ENCODE measurements at regions not wholly inside any gene's neighbourhood (a gene's known extent, or its start where the extent isn't known, plus 50 kb on each side); places are given as distances from the start of the nearest gene placed in this dataset.

DNA sequence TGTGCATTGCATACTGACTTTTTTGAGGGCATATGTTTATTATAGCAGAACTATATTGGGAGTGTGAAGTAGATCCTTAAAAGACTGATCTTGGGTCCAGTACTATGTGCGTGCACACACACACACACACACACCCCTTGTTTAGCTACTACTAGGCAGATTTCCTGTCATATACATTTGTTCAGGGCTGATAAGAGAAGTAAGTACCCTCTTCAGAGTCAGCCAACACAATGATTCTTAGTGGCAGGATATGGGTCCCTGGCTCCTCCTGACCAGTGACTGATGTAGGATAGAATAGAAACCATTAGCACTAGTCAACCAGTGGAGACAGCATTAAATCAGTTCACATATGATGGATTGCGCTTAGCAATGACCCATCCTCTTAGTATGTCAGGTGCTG lies 76.2 kb upstream of the MIER3 start:
- H3K4me1 Mint-ChIP-seq (ENCODE audit: insufficient read depth, unreplicated experiment), result peaks cover 19% of the 10 kb centered on the region
- no peak overlapping the region for H3K4me3 Mint-ChIP-seq (ENCODE audit: unreplicated experiment)
- BruUV-seq (replicated peaks), result no TSS peak
- no peak for DNase-seq (ENCODE audit: unreplicated experiment)
- ChIA-PET CTCF (interaction anchor here (0.6 kb wide), 1 partner anchor 39 kb away, joined by 4 read pairs; no protein-coding TSS in a partner anchor), POLR2A (no interaction called here)
- H3K27ac Mint-ChIP-seq (ENCODE audit: low read depth, unreplicated experiment), result no peak overlapping the region
- H3K9me3 Mint-ChIP-seq (ENCODE audit: unreplicated experiment), result no peaks in the 10 kb centered on the region
- intact Hi-C loops (cut with micrococcal nuclease), result no loop called here
- H3K36me3 Mint-ChIP-seq (ENCODE audit: insufficient read depth, unreplicated experiment), result no peaks in the 10 kb centered on the region
- H3K27me3 Mint-ChIP-seq (ENCODE audit: insufficient read depth, unreplicated experiment), result peaks cover 11% of the 10 kb centered on the region
- TF ChIP-seq, protein P1, sequence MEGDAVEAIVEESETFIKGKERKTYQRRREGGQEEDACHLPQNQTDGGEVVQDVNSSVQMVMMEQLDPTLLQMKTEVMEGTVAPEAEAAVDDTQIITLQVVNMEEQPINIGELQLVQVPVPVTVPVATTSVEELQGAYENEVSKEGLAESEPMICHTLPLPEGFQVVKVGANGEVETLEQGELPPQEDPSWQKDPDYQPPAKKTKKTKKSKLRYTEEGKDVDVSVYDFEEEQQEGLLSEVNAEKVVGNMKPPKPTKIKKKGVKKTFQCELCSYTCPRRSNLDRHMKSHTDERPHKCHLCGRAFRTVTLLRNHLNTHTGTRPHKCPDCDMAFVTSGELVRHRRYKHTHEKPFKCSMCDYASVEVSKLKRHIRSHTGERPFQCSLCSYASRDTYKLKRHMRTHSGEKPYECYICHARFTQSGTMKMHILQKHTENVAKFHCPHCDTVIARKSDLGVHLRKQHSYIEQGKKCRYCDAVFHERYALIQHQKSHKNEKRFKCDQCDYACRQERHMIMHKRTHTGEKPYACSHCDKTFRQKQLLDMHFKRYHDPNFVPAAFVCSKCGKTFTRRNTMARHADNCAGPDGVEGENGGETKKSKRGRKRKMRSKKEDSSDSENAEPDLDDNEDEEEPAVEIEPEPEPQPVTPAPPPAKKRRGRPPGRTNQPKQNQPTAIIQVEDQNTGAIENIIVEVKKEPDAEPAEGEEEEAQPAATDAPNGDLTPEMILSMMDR (IDR thresholded peaks at IDR 0.05; ENCODE audit: unreplicated experiment), result no peak

DNA sequence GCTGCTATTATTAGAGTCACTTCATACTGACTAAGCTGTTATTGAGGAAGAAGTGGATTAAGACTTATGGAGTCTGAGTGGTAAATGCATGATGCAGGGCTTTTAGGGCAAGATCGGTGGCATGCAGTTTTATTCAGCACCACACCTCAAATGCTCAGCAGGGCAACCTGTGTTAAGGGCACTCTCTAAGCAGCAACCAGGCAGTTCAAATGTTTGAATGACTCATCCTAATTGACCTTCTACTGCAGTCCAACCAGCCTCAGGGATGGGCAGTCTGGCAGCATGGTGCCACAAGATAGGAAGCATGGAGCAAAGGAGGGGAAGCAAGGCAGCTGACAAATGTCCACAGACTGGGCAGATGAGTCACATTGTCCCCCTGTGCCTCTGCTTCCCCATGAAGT lies 80.2 kb upstream of the MIER3 start:
- Mint-ChIP-seq H3K9me3 (ENCODE audit: unreplicated experiment) (no peaks in the 10 kb centered on the region), H3K36me3 (ENCODE audit: insufficient read depth, unreplicated experiment) (no peaks in the 10 kb centered on the region), H3K4me1 (ENCODE audit: insufficient read depth, unreplicated experiment) (peaks cover 24% of the 10 kb centered on the region), H3K27me3 (ENCODE audit: insufficient read depth, unreplicated experiment) (peaks cover 11% of the 10 kb centered on the region), H3K4me3 (ENCODE audit: unreplicated experiment) (no peak overlapping the region), H3K27ac (ENCODE audit: low read depth, unreplicated experiment) (no peak overlapping the region)
- no TSS peak for BruUV-seq (replicated peaks)
- ChIA-PET POLR2A (interaction anchor here (1.3 kb wide), 1 partner anchor 122 kb away, joined by 3 read pairs; no protein-coding TSS in a partner anchor), CTCF (interaction anchor here (0.6 kb wide), 1 partner anchor 35 kb away, joined by 3 read pairs; no protein-coding TSS in a partner anchor)
- peak; percentile 61 for DNase-seq (ENCODE audit: unreplicated experiment)
- intact Hi-C loops (cut with micrococcal nuclease), result no loop called here
- TF ChIP-seq, protein P1 (IDR thresholded peaks at IDR 0.05; ENCODE audit: unreplicated experiment), result no peak

- DNase-seq (ENCODE audit: unreplicated experiment), result peak; percentile 84
- Mint-ChIP-seq H3K9me3 (ENCODE audit: unreplicated experiment) (no peaks in the 10 kb centered on the region), H3K27ac (ENCODE audit: low read depth, unreplicated experiment) (no peak overlapping the region), H3K27me3 (ENCODE audit: insufficient read depth, unreplicated experiment) (peaks cover 11% of the 10 kb centered on the region), H3K4me3 (ENCODE audit: unreplicated experiment) (no peak overlapping the region), H3K4me1 (ENCODE audit: insufficient read depth, unreplicated experiment) (peaks cover 24% of the 10 kb centered on the region), H3K36me3 (ENCODE audit: insufficient read depth, unreplicated experiment) (no peaks in the 10 kb centered on the region)
- intact Hi-C loops (cut with micrococcal nuclease), result no loop called here
- BruUV-seq (replicated peaks), result no TSS peak
- CTCF ChIA-PET, result interaction anchor here (0.6 kb wide), 1 partner anchor 1053 kb away, joined by 3 read pairs; no protein-coding TSS in a partner anchor
- POLR2A ChIA-PET, result interaction anchor here (0.9 kb wide), 1 partner anchor 187 kb away, joined by 3 read pairs; no protein-coding TSS in a partner anchor
- TF ChIP-seq, protein P1 (IDR thresholded peaks at IDR 0.05; ENCODE audit: unreplicated experiment), result no peak
These were observed 81.2 kb upstream of the MIER3 start for GRCh38 chr5:57033103-57033502.

DNA sequence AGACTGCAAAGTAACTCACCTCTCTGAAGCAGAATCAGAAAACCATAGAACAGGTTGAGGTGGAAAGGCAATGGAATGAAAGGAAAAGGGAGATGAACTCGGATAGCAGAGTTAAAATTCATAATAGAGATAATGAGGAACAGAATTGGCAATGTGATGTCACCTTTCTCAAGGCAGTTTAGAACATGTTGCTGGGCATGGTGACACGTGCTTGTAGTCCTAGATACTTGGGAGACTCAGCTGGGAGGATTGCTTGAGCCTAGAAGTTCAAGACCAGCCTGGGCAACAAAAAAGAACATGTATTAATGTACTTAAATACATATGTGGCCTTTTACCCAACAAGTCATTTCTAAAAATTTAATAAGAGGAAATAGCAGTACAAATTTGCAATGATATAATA lies 81.6 kb upstream of the MIER3 start:
- no peak overlapping the region for H3K27ac Mint-ChIP-seq (ENCODE audit: low read depth, unreplicated experiment)
- H3K4me1 Mint-ChIP-seq (ENCODE audit: insufficient read depth, unreplicated experiment), result peaks cover 24% of the 10 kb centered on the region
- no TSS peak for BruUV-seq (replicated peaks)
- peak; percentile 1 for DNase-seq (ENCODE audit: unreplicated experiment)
- TF ChIP-seq, protein P1 (IDR thresholded peaks at IDR 0.05; ENCODE audit: unreplicated experiment), result no peak
- CTCF ChIA-PET, result no interaction called here
- H3K36me3 Mint-ChIP-seq (ENCODE audit: insufficient read depth, unreplicated experiment), result no peaks in the 10 kb centered on the region
- no peaks in the 10 kb centered on the region for H3K9me3 Mint-ChIP-seq (ENCODE audit: unreplicated experiment)
- no peak overlapping the region for H3K4me3 Mint-ChIP-seq (ENCODE audit: unreplicated experiment)
- intact Hi-C loops (cut with micrococcal nuclease), result no loop called here
- peaks cover 11% of the 10 kb centered on the region for H3K27me3 Mint-ChIP-seq (ENCODE audit: insufficient read depth, unreplicated experiment)
- POLR2A ChIA-PET, result interaction anchor here (0.9 kb wide), 1 partner anchor 187 kb away, joined by 3 read pairs; no protein-coding TSS in a partner anchor
